GM12892 (cell line): ENCODE measurements at regions not wholly inside any gene's neighbourhood (a gene's known extent, or its start where the extent isn't known, plus 50 kb on each side); places are given as distances from the start of the nearest gene placed in this dataset.

Experiments
- POLR2A ChIP-seq: IDR thresholded peaks from 2 replicates; pipeline ENCODE4 v1.6.1; 2011; ENCODE audit warnings: low read depth, low read length, control low read depth
- POLR2AphosphoS5 ChIP-seq: IDR thresholded peaks from 2 replicates; pipeline ENCODE4 v1.6.1; 2011; ENCODE audit warnings: low read depth, low read length, control low read depth

DNA sequence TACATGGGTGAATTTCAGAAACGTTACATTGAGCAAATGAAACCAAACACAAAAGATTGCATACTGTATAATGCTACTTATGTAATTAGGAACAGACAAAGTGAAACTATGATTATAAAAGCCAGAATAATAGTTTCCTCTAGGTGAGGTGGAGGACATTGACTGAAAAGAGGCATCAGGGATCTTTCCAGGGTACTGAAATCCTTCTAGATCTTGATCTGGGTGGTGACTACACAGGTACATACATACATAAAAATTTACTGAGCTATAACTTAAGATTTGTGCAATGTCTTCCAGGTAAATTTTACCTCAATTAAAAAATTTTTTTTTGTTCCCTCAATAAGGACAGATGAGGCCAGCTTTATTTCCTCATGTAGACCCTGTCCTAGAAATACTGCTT, 665.6 kb upstream of the UBE2E2 start:
- TF ChIP-seq POLR2AphosphoS5 (no peak), POLR2A (no peak)
